ENCODE measurements at regions not wholly inside any gene's neighbourhood (a gene's known extent, or its start where the extent isn't known, plus 50 kb on each side); places are given as distances from the start of the nearest gene placed in this dataset.

DNA sequence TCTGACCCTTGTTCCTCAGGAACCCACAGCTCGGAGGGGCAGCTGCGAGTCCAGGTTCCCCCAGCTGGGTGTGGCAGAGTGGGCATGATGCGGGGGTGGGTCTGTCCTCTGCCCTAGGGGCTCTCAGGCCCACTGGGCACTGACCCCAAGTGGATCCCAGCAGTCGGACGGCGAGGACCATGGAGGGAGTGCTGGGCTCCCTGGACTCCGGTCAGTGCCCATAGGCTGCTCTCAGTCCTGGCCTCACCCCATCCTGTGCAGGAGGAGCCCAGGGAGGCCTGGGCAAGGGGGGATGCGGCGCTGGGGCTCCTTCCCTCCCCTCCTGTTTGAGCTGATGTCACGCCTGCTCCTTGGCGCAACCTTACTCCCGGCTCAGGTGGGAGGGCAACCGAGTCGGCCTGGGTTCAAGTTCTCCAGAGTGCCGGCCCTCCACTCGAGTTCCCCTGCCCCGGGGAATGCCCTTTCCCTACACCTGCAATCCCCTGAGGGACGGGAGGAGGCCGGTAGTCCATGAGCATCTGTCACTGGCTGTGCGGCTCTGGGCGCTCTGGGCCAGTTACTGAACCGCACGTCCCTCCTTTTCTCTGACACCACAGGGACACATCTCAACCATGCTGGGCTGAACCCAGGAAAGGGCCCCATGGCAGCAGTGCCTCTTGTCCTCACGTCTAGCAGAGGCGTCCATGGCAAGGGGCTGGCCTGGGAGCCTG lies 52.6 kb upstream of the ACSF3 start:
- no peak overlapping the region for H3K27ac ChIP-seq (ENCODE audit: low read depth)
- no peaks in the 10 kb centered on the region for H3K27me3 ChIP-seq (ENCODE audit: insufficient read depth)
- Mint-ChIP-seq H3K4me1 (peaks cover 5% of the 10 kb centered on the region), H3K27me3 (ENCODE audit: insufficient read depth, low read depth, poor library complexity) (peaks cover 2% of the 10 kb centered on the region), H3K36me3 (ENCODE audit: low read depth) (no peaks in the 10 kb centered on the region), H3K9me3 (peaks cover 3% of the 10 kb centered on the region; the same call in 1 of the 3 replicates), H3K27ac (no peak overlapping the region), H3K4me3 (no peak overlapping the region)
- H4K20me1 ChIP-seq (replicated peaks; ENCODE audit: insufficient read depth), result no peaks in the 10 kb centered on the region
- no peaks in the 10 kb centered on the region for H3F3A ChIP-seq (replicated peaks; ENCODE audit: low read depth)
- no peak for ATAC-seq
- no peak overlapping the region for H3K4me2 ChIP-seq
- no peak overlapping the region for H2AFZ ChIP-seq
- no peak for TF ChIP-seq REST (IDR thresholded peaks at IDR 0.05; ENCODE audit: unreplicated experiment)
- no peak for TF ChIP-seq EZH2 (IDR thresholded peaks at IDR 0.05; ENCODE audit: low read depth, unreplicated experiment)
- no peak for TF ChIP-seq NANOG (IDR thresholded peaks at IDR 0.05; ENCODE audit: borderline replicate concordance)
- TF ChIP-seq EZH2phosphoT487 (IDR thresholded peaks at IDR 0.05; ENCODE audit: unreplicated experiment), result no peak
- TF ChIP-seq ZNF462 (CRISPR knock-in tag; IDR thresholded peaks at IDR 0.05), result no peak
- no peak for TF ChIP-seq ETS1 (IDR thresholded peaks at IDR 0.05)
- no peak for TF ChIP-seq JUNB (IDR thresholded peaks at IDR 0.05; ENCODE audit: unreplicated experiment)
- no peak for TF ChIP-seq STAT1 (IDR thresholded peaks at IDR 0.05; ENCODE audit: unreplicated experiment)
- TF ChIP-seq ZNF331 (CRISPR knock-in tag; IDR thresholded peaks at IDR 0.05; ENCODE audit: low read depth), result no peak
- no peak for TF ChIP-seq POLR2AphosphoS5 (IDR thresholded peaks at IDR 0.05; ENCODE audit: low read depth)
- no peak for TF ChIP-seq CREB1 (CRISPR knock-in tag; IDR thresholded peaks at IDR 0.05; ENCODE audit: low read depth)
- no peak for TF ChIP-seq ZNF114 (CRISPR knock-in tag; IDR thresholded peaks at IDR 0.05)
- no peak for TF ChIP-seq CTCF (conservative IDR thresholded peaks at IDR 0.05; ENCODE audit: low read depth in 2 of 2)
- H3K9me2 ChIP-seq (ENCODE audit: insufficient read depth), result no peaks in the 10 kb centered on the region
- H3K79me2 ChIP-seq (replicated peaks; ENCODE audit: insufficient read depth), result no peaks in the 10 kb centered on the region
- H3K4me3 ChIP-seq, result no peak overlapping the region
- H3K4me1 ChIP-seq (ENCODE audit: insufficient read depth), result no peaks in the 10 kb centered on the region
- H3K36me3 ChIP-seq (ENCODE audit: insufficient read depth), result no peaks in the 10 kb centered on the region
- no peak for DNase-seq (ENCODE audit: low spot score)

Data from GM23338 (cell line).